Large intestine (tissue), 3 donors: ENCODE measurements at regions not wholly inside any gene's neighbourhood (a gene's known extent, or its start where the extent isn't known, plus 50 kb on each side); places are given as distances from the start of the nearest gene placed in this dataset.

Experiments used
- DNase-seq, 2 donors: peaks; one replicate each; pipeline versions ENCODE4 v3.0.0 to v3.0.0-alpha.2; 2013
- H3K27ac ChIP-seq: one replicate; pipeline ENCODE4 v1.5.1; 2013; ENCODE audit warnings: low read length
- H3K27me3 ChIP-seq: 2 replicates; pipeline ENCODE4 v1.6.1; 2013; ENCODE audit warnings: low read length; ENCODE audit not compliant: control insufficient read depth, insufficient read depth
- H3K36me3 ChIP-seq: 2 replicates; pipeline ENCODE4 v1.6.1; 2013; ENCODE audit warnings: low read length; ENCODE audit not compliant: control insufficient read depth, insufficient read depth
- H3K4me1 ChIP-seq: one replicate; pipeline ENCODE4 v1.6.1; 2013; ENCODE audit warnings: low read length; ENCODE audit not compliant: control insufficient read depth, insufficient read depth
- H3K4me3 ChIP-seq: one replicate; pipeline ENCODE4 v1.5.1; 2013; ENCODE audit warnings: low read length
- H3K9me3 ChIP-seq: one replicate; pipeline ENCODE4 v1.6.1; 2013; ENCODE audit warnings: mild to moderate bottlenecking, low read depth, low read length, moderate library complexity; ENCODE audit not compliant: control insufficient read depth
- WGBS: methylation state at CpG from one replicate; pipeline ENCODE4 v1.1.5; 2013; ENCODE audit warnings: low lambda C conversion rate; ENCODE audit not compliant: insufficient coverage; 5-methylcytosine and 5-hydroxymethylcytosine counted together

- DNase-seq, result peak; percentile 45 to 73
- Histone ChIP-seq H3K4me3 (peak overlapping the region; percentile 33), H3K9me3 (no peaks in the 10 kb centered on the region), H3K27me3 (peaks cover 12% of the 10 kb centered on the region), H3K36me3 (no peaks in the 10 kb centered on the region), H3K27ac (no peak overlapping the region), H3K4me1 (no peaks in the 10 kb centered on the region)
- no CpG with 5 or more reads among the region's 54 CpGs for WGBS
Measured at GRCh38 chr20:46811224-46812084, 83.2 kb upstream of the EYA2 start.

GRCh38 chr20:46814366-46815232 is 80.0 kb upstream of the EYA2 start:
- WGBS, result no CpG with 5 or more reads among the region's 8 CpGs
- H3K9me3 ChIP-seq, result no peaks in the 10 kb centered on the region
- DNase-seq, result peak in 1 of 2 donors; percentile 54
- H3K4me1 ChIP-seq, result no peaks in the 10 kb centered on the region
- H3K27ac ChIP-seq, result no peak overlapping the region
- H3K4me3 ChIP-seq, result no peak overlapping the region
- peaks cover 12% of the 10 kb centered on the region for H3K27me3 ChIP-seq
- no peaks in the 10 kb centered on the region for H3K36me3 ChIP-seq

GRCh38 chr20:46816097-46816496 is 78.5 kb upstream of the EYA2 start:
- H3K27me3 ChIP-seq, result peaks cover 9% of the 10 kb centered on the region
- H3K4me1 ChIP-seq, result no peaks in the 10 kb centered on the region
- DNase-seq, result no peak
- no peak overlapping the region for H3K4me3 ChIP-seq
- H3K9me3 ChIP-seq, result no peaks in the 10 kb centered on the region
- no peak overlapping the region for H3K27ac ChIP-seq
- H3K36me3 ChIP-seq, result no peaks in the 10 kb centered on the region
- WGBS, result no CpG with 5 or more reads among the region's 5 CpGs

- peak in 1 of 2 donors; percentile 29 for DNase-seq
- H3K27me3 ChIP-seq, result peaks cover 2% of the 10 kb centered on the region
- WGBS, result 20% methylated on average over 1 of the region's 8 CpGs
- peaks cover under 1% of the 10 kb centered on the region for H3K4me1 ChIP-seq
- H3K9me3 ChIP-seq, result no peaks in the 10 kb centered on the region
- H3K27ac ChIP-seq, result no peak overlapping the region
- no peak overlapping the region for H3K4me3 ChIP-seq
- H3K36me3 ChIP-seq, result no peaks in the 10 kb centered on the region
Measured at GRCh38 chr20:46816886-46817638, 77.6 kb upstream of the EYA2 start.

- Histone ChIP-seq H3K27ac (no peak overlapping the region), H3K36me3 (no peaks in the 10 kb centered on the region), H3K4me1 (peaks cover 19% of the 10 kb centered on the region), H3K4me3 (no peak overlapping the region), H3K9me3 (no peaks in the 10 kb centered on the region), H3K27me3 (no peaks in the 10 kb centered on the region)
- 60% methylated on average over 1 of the region's 3 CpGs for WGBS
- DNase-seq, result no peak
Measured at GRCh38 chr20:46820682-46821081, 74.0 kb upstream of the EYA2 start.

GRCh38 chr20:46823271-46823751 is 71.3 kb upstream of the EYA2 start:
- peak; percentile 88 to 96 for DNase-seq
- Histone ChIP-seq H3K27me3 (no peaks in the 10 kb centered on the region), H3K4me1 (peaks cover 19% of the 10 kb centered on the region), H3K27ac (peak overlapping the region; percentile 91), H3K4me3 (no peak overlapping the region), H3K9me3 (no peaks in the 10 kb centered on the region), H3K36me3 (no peaks in the 10 kb centered on the region)
- WGBS, result no CpG with 5 or more reads among the region's 5 CpGs

GRCh38 chr20:46823753-46824152 is 70.9 kb upstream of the EYA2 start:
- peaks cover 19% of the 10 kb centered on the region for H3K4me1 ChIP-seq
- no peaks in the 10 kb centered on the region for H3K9me3 ChIP-seq
- 100% methylated on average over 1 of the region's 3 CpGs for WGBS
- H3K27ac ChIP-seq, result peak overlapping the region; percentile 91
- no peaks in the 10 kb centered on the region for H3K27me3 ChIP-seq
- H3K4me3 ChIP-seq, result no peak overlapping the region
- DNase-seq, result no peak
- no peaks in the 10 kb centered on the region for H3K36me3 ChIP-seq

- 100% methylated on average over 1 of the region's 3 CpGs for whole genome bisulfite sequencing
- H3K4me1 ChIP-seq, result peaks cover 19% of the 10 kb centered on the region
- H3K4me3 ChIP-seq, result no peak overlapping the region
- no peak for DNase-seq
- H3K9me3 ChIP-seq, result no peaks in the 10 kb centered on the region
- no peak overlapping the region for H3K27ac ChIP-seq
- H3K27me3 ChIP-seq, result no peaks in the 10 kb centered on the region
- no peaks in the 10 kb centered on the region for H3K36me3 ChIP-seq
Measured at GRCh38 chr20:46826343-46826984, 68.2 kb upstream of the EYA2 start.

- DNase-seq, result no peak
- peaks cover 13% of the 10 kb centered on the region for H3K4me1 ChIP-seq
- WGBS, result 91% methylated on average over 5 of the region's 10 CpGs
- H3K4me3 ChIP-seq, result no peak overlapping the region
- no peaks in the 10 kb centered on the region for H3K36me3 ChIP-seq
- H3K27me3 ChIP-seq, result no peaks in the 10 kb centered on the region
- H3K27ac ChIP-seq, result no peak overlapping the region
- no peaks in the 10 kb centered on the region for H3K9me3 ChIP-seq
Measured at GRCh38 chr20:46827718-46828458, 66.8 kb upstream of the EYA2 start.
